Osteocyte (in vitro differentiated cells): ENCODE measurements at regions not wholly inside any gene's neighbourhood (a gene's known extent, or its start where the extent isn't known, plus 50 kb on each side); places are given as distances from the start of the nearest gene placed in this dataset.
"Not testable (repeated sequence)": the region's sequence is repeated elsewhere in the genome, so short reads cannot be mapped to it uniquely, and the experiment has no call there.

Source experiments
- DNase-seq: peaks from one replicate; pipeline ENCODE4 v3.0.0; 2021; ENCODE audit warnings: mixed read lengths; ENCODE audit not compliant: unreplicated experiment; ENCODE audit errors: extremely low spot score
- H3K27ac Mint-ChIP-seq: one replicate; pipeline ENCODE4 v1.8.0; 2021; ENCODE audit warnings: mild to moderate bottlenecking, mixed read lengths; ENCODE audit not compliant: unreplicated experiment
- H3K27me3 Mint-ChIP-seq: one replicate; pipeline ENCODE4 v1.8.0; 2021; ENCODE audit warnings: mixed read lengths; ENCODE audit not compliant: unreplicated experiment
- H3K36me3 Mint-ChIP-seq: one replicate; pipeline ENCODE4 v1.8.0; 2021; ENCODE audit warnings: mixed read lengths; ENCODE audit not compliant: unreplicated experiment
- H3K4me1 Mint-ChIP-seq: one replicate; pipeline ENCODE4 v1.8.0; 2021; ENCODE audit warnings: mixed read lengths; ENCODE audit not compliant: unreplicated experiment
- H3K4me3 Mint-ChIP-seq: one replicate; pipeline ENCODE4 v1.8.0; 2021; ENCODE audit warnings: mild to moderate bottlenecking, moderate library complexity, mixed read lengths; ENCODE audit not compliant: unreplicated experiment
- H3K9me3 Mint-ChIP-seq: one replicate; pipeline ENCODE4 v1.8.0; 2021; ENCODE audit warnings: mixed read lengths; ENCODE audit not compliant: unreplicated experiment
- CTCF ChIP-seq: fragments of 200-600 bp; sonication (generic); IDR thresholded peaks from 2 replicates; pipeline ENCODE4 v1.5.0; 2021; ENCODE audit warnings: antibody characterized with exemption, mild to moderate bottlenecking, moderate library complexity

GRCh38 chr13:81375709-81376108, 1034.8 kb upstream of the SPRY2 start:
- DNase-seq, result no peak
- Mint-ChIP-seq H3K4me1 (no peaks in the 10 kb centered on the region), H3K9me3 (no peaks in the 10 kb centered on the region), H3K27ac (no peak overlapping the region), H3K4me3 (no peak overlapping the region), H3K27me3 (no peaks in the 10 kb centered on the region), H3K36me3 (no peaks in the 10 kb centered on the region)
- no peak for TF ChIP-seq CTCF

DNA sequence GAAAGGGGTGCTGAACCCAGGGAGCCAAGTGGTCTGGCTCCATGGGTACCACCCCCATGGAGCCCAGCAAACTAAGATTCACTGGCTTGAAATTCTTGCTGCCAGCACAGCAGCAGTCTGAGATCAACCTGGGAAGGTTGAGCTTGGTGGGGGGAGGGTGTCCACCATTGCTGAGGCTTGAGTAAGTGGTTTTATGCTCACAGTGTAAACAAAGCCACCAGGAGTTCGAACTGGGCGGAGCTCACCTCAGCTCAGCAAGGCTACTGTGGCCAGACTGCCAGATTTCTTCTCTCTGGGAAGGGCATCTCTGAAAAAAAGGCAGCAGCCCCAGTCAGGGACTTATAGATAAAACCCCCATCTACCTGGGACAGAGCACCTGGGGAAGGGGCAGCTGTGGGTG, 1021.8 kb upstream of the SPRY2 start:
- H3K36me3 Mint-ChIP-seq, H3K27me3 Mint-ChIP-seq, H3K9me3 Mint-ChIP-seq, DNase-seq, H3K27ac Mint-ChIP-seq, H3K4me3 Mint-ChIP-seq, H3K4me1 Mint-ChIP-seq: not testable (repeated sequence)

- H3K36me3 Mint-ChIP-seq, result no peaks in the 10 kb centered on the region
- no peak overlapping the region for H3K4me3 Mint-ChIP-seq
- no peaks in the 10 kb centered on the region for H3K9me3 Mint-ChIP-seq
These were observed 1009.1 kb upstream of the SPRY2 start for GRCh38 chr13:81350056-81350455.

DNA sequence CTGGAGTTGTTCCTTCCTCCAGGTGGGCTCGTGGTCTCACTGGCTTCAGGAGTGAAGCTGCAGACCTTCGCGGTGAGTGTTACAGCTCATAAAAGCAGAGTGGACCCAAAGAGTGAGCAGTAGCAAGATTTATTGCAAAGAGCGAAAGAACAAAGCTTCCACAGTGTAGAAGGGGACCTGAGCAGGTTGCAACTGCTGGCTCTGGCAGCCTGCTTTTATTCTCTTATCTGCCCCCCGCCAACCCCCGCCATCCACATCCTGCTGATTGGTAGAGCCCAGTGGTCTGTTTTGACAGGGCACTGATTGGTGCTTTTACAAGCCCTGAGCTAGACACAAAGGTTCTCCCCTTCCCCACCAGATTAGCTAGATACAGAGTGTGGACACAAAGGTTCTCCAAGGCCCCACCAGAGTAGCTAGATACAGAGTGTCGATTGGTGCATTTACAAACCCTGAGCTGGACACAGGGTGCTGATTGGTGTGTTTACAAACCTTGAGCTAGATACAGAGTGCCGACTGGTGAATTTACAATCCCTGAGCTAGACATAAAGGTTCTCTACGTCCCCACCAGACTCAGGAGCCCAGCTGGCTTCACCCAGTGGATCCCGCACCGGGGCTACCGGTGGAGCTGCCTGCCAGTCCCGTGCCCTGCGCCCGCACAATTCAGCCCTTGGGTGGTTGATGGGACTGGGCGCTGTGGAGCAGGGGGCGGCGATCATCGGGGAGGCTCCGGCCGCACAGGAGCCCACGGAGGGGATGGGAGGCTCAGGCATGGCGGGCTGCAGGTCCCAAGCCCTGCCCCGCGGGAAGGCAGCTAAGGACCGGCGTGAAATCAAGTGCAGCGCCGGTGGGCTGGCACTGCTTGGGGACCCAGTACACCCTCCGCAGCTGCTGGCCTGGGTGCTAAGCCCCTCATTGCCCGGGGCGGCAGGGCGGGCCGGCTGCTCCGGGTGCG, 999.5 kb upstream of the SPRY2 start:
- DNase-seq, H3K9me3 Mint-ChIP-seq, H3K27me3 Mint-ChIP-seq, H3K27ac Mint-ChIP-seq, H3K4me1 Mint-ChIP-seq, H3K4me3 Mint-ChIP-seq, H3K36me3 Mint-ChIP-seq: not testable (repeated sequence)

More at GRCh38 chr13:81350056-81350455, 1009.1 kb upstream of the SPRY2 start:
- DNase-seq, result no peak
- Mint-ChIP-seq H3K27ac (no peak overlapping the region), H3K4me1 (no peaks in the 10 kb centered on the region), H3K27me3 (peaks cover 2% of the 10 kb centered on the region)
- TF ChIP-seq CTCF, result no peak

- H3K4me3 Mint-ChIP-seq, H3K36me3 Mint-ChIP-seq, H3K27me3 Mint-ChIP-seq, H3K27ac Mint-ChIP-seq, DNase-seq, H3K4me1 Mint-ChIP-seq, H3K9me3 Mint-ChIP-seq: not testable (repeated sequence)
These were observed 998.7 kb upstream of the SPRY2 start for GRCh38 chr13:81339666-81340065.

DNA sequence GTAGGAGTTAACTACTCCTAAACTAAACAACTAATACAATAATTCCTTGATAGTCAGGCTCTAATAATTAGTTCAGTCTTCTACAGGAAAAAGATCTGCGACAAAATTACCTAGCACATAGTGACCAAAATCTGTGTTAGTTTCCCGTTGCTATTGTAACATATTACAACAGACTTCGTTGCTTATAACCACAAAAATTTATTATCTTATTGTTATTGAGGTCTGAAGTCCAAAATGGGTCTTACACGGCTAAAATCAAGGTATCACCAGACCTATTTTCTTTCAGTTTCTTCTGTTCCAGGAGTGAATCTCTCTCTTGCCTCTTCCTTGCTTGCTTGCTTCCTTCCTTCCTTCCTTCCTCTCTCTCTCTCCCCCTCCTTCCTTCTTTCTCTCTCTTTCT, 993.6 kb upstream of the SPRY2 start:
- H3K4me3 Mint-ChIP-seq, result no peak overlapping the region

More for the DNA sequence above, 993.6 kb upstream of the SPRY2 start:
- no peaks in the 10 kb centered on the region for H3K9me3 Mint-ChIP-seq
- no peaks in the 10 kb centered on the region for H3K36me3 Mint-ChIP-seq
- H3K4me1 Mint-ChIP-seq, result no peaks in the 10 kb centered on the region
- no peak for TF ChIP-seq CTCF
- peaks cover 4% of the 10 kb centered on the region for H3K27me3 Mint-ChIP-seq
- DNase-seq, result no peak
- H3K27ac Mint-ChIP-seq, result no peak overlapping the region
